ENCODE measurements at regions not wholly inside any gene's neighbourhood (a gene's known extent, or its start where the extent isn't known, plus 50 kb on each side); places are given as distances from the start of the nearest gene placed in this dataset.

DNA sequence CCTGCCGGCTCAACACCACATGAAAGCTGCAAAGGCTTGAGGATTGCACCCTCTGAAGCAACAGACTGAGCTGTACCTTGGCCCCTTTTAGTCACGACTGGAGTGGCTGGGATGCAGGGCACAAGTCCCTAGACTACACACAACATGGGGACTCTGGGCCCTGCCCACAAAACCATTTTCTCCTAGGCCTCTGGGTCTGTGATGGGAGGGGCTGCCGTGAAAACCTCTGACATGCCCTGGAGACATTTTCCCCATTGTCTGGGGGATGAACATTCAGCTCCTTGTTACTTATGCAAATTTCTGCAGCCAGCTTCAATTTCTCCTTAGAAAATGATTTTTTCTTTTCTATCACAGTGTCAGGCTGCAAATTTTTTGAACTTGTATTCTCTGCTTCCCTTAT lies 123.5 kb upstream of the SMARCAD1 start:
- TF ChIP-seq ZFP30 (CRISPR knock-in tag; IDR thresholded peaks at IDR 0.05) = no peak
- TF ChIP-seq TOX (CRISPR knock-in tag; IDR thresholded peaks at IDR 0.05; ENCODE audit: borderline replicate concordance) = no peak
- no peak for TF ChIP-seq ARNTL (CRISPR knock-in tag; IDR thresholded peaks at IDR 0.05; ENCODE audit: borderline replicate concordance, low read depth)
- TF ChIP-seq ZNF70 (CRISPR knock-in tag; IDR thresholded peaks at IDR 0.05) = no peak
- no peak for TF ChIP-seq PATZ1 (CRISPR knock-in tag; IDR thresholded peaks at IDR 0.05; ENCODE audit: borderline replicate concordance)
- TF ChIP-seq OSR1 (CRISPR knock-in tag; IDR thresholded peaks at IDR 0.05) = no peak
- no peak for TF ChIP-seq ZFP3 (CRISPR knock-in tag; IDR thresholded peaks at IDR 0.05)
- TF ChIP-seq GLIS3 (CRISPR knock-in tag; IDR thresholded peaks at IDR 0.05) = no peak
- TF ChIP-seq CSRNP3 (CRISPR knock-in tag; IDR thresholded peaks at IDR 0.05) = no peak
- TF ChIP-seq BACH2 (CRISPR knock-in tag; IDR thresholded peaks at IDR 0.05; ENCODE audit: borderline replicate concordance) = no peak
